ENCODE measurements at regions not wholly inside any gene's neighbourhood (a gene's known extent, or its start where the extent isn't known, plus 50 kb on each side); places are given as distances from the start of the nearest gene placed in this dataset.

- Histone ChIP-seq H3K4me2 (ENCODE audit: insufficient read depth in 1 of 2, low read depth in 2 of 2, low read length in 2 of 2) (no peak overlapping the region), H3K18ac (ENCODE audit: extremely low read depth, low read length) (no peak overlapping the region), H2BK20ac (ENCODE audit: low read length) (no peak overlapping the region), H3K79me2 (ENCODE audit: control insufficient read depth in 1 of 2, insufficient read depth in 2 of 2, low read length in 2 of 2) (no peaks in the 10 kb centered on the region), H3K79me1 (ENCODE audit: low read depth, low read length) (no peaks in the 10 kb centered on the region), H3K36me3 (ENCODE audit: control insufficient read depth in 2 of 4, insufficient read depth in 4 of 4, low read length in 3 of 4) (no peaks in the 10 kb centered on the region), H3K23ac (ENCODE audit: insufficient read length) (no peak overlapping the region), H3K4me3 (ENCODE audit: extremely low read depth in 1 of 4, insufficient read depth in 2 of 4, low read depth in 3 of 4, low read length in 4 of 4) (no peak overlapping the region), H4K5ac (ENCODE audit: insufficient read length, low read depth, low read length) (no peak overlapping the region), H3K14ac (ENCODE audit: insufficient read length) (no peak overlapping the region), H3K9ac (replicated peaks in 1 of 4; ENCODE audit: extremely low read depth in 1 of 4, low read depth in 3 of 4, low read length in 3 of 4) (no peak overlapping the region), H3K56ac (replicated peaks; ENCODE audit: insufficient read length, low read depth, low read length) (no peak overlapping the region), H2AK5ac (ENCODE audit: low read depth, low read length) (no peak overlapping the region), H4K8ac (ENCODE audit: extremely low read depth, insufficient read depth, low read length) (no peak overlapping the region), H4K91ac (replicated peaks; ENCODE audit: insufficient read length, low read length) (no peak overlapping the region), H2AFZ (ENCODE audit: low read length) (no peak overlapping the region), H3K9me3 (ENCODE audit: insufficient read depth in 2 of 2, low read depth in 1 of 2, low read length in 1 of 2) (0 out of 4 replicates have a peak, but pooled peaks cover 0 to under 1% of the 10 kb centered on the region in 2 experiments), H3K27ac (ENCODE audit: low read depth, low read length) (no peak overlapping the region), H3K23me2 (ENCODE audit: low read depth, low read length) (no peaks in the 10 kb centered on the region), H3K4ac (replicated peaks; ENCODE audit: insufficient read length, low read depth, low read length) (no peak overlapping the region), H4K20me1 (replicated peaks in 1 of 2; ENCODE audit: control insufficient read depth in 1 of 2, insufficient read depth in 2 of 2, low read length in 2 of 2) (no peaks in the 10 kb centered on the region), H2BK12ac (ENCODE audit: low read depth, low read length) (no peak overlapping the region), H2BK5ac (ENCODE audit: low read depth, low read length) (no peak overlapping the region), H2BK120ac (replicated peaks; ENCODE audit: low read depth, low read length) (no peak overlapping the region), H3K27me3 (replicated peaks in 1 of 4; ENCODE audit: control insufficient read depth in 3 of 4, extremely low read depth in 1 of 4, insufficient read depth in 3 of 4, low read length in 3 of 4) (peaks cover 0 to 10% (median 7%) of the 10 kb centered on the region in 4 experiments; a peak in 5 of 7 replicates), H3K4me1 (replicated peaks in 1 of 4; ENCODE audit: control insufficient read depth in 3 of 4, insufficient read depth in 4 of 4, low read length in 3 of 4) (peaks cover 0 to 4% (median 0%) of the 10 kb centered on the region in 4 experiments; a peak in 1 of 7 replicates), H2BK15ac (ENCODE audit: low read length) (no peak overlapping the region)
- no peak for FAIRE-seq
- 100% methylated on average over 1 of the region's 1 CpG; no CpG with 5 or more reads in 1 of the 2 experiments for WGBS, 2 experiments (ENCODE audit: extremely low coverage in 1 of 2, insufficient coverage in 1 of 2, insufficient read length in 1 of 2, insufficient replicate concordance in 2 of 2, low coverage in 1 of 2, low lambda C conversion rate in 2 of 2, missing lambda C conversion rate in 1 of 2)
- DNase-seq (ENCODE audit: low read depth in 1 of 2, low spot score in 2 of 2), result no peak
- ChIA-PET POLR2A (ENCODE audit: partially characterized antibody) (no interaction called here), CTCF (ENCODE audit: partially characterized antibody) (interaction anchor here (4.9 kb wide), 1 partner anchor 14 kb away, joined by 24 read pairs; no protein-coding TSS in a partner anchor)
- no peak for TF ChIP-seq NANOG (IDR thresholded peaks at IDR 0.05; ENCODE audit: insufficient read depth, low read depth, low read length, poor library complexity, severe bottlenecking)
- TF ChIP-seq TAF1 (IDR thresholded peaks at IDR 0.05; ENCODE audit: low read depth, low read length), result no peak
- no peak for TF ChIP-seq KDM5A (IDR thresholded peaks at IDR 0.05; ENCODE audit: low read length)
- TF ChIP-seq NRF1 (IDR thresholded peaks at IDR 0.05; ENCODE audit: low read depth, low read length), result no peak
- no peak for TF ChIP-seq CHD1 (IDR thresholded peaks at IDR 0.05; ENCODE audit: low read depth, low read length)
- TF ChIP-seq BCL11A (IDR thresholded peaks at IDR 0.05; ENCODE audit: low read depth in 2 of 2, low read length in 2 of 2), result no peak
- TF ChIP-seq TCF12 (IDR thresholded peaks at IDR 0.05; ENCODE audit: low read depth, low read length), result no peak
- no peak for TF ChIP-seq JUN (IDR thresholded peaks at IDR 0.05; ENCODE audit: low read depth, low read length)
- TF ChIP-seq GTF2F1 (IDR thresholded peaks at IDR 0.05; ENCODE audit: borderline replicate concordance, low read depth, low read length), result no peak
- no peak for TF ChIP-seq CBX8 (IDR thresholded peaks at IDR 0.05; ENCODE audit: borderline replicate concordance, low read depth, low read length)
- TF ChIP-seq HDAC2 (IDR thresholded peaks at IDR 0.05; ENCODE audit: borderline replicate concordance in 1 of 2, low read depth in 2 of 2, low read length in 2 of 2), result no peak
- TF ChIP-seq TAF7 (optimal IDR thresholded peaks at IDR 0.05; ENCODE audit: borderline replicate concordance, low read depth, low read length), result no peak
- TF ChIP-seq YY1 (IDR thresholded peaks at IDR 0.05; ENCODE audit: low read depth, low read length), result no peak
- TF ChIP-seq SIRT6 (IDR thresholded peaks at IDR 0.05; ENCODE audit: low read length), result no peak
- no peak for TF ChIP-seq BACH1 (IDR thresholded peaks at IDR 0.05; ENCODE audit: low read length)
Measured at GRCh38 chrX:9298221-9298620, 166.6 kb upstream of the TBL1X start.
